ENCODE measurements at regions not wholly inside any gene's neighbourhood (a gene's known extent, or its start where the extent isn't known, plus 50 kb on each side); places are given as distances from the start of the nearest gene placed in this dataset.

- Histone ChIP-seq H3K27me3 (ENCODE audit: insufficient read depth, low read length) (no peaks in the 10 kb centered on the region), H3K79me2 (ENCODE audit: insufficient read depth, low read length) (no peaks in the 10 kb centered on the region), H4K20me1 (ENCODE audit: insufficient read depth) (no peaks in the 10 kb centered on the region), H3K4me2 (ENCODE audit: low read length) (no peak overlapping the region), H3K9me3 (ENCODE audit: control insufficient read depth in 1 of 2, insufficient read depth in 1 of 2, low read depth in 1 of 2, low read length in 2 of 2) (peaks cover 0 to 11% of the 10 kb centered on the region in 2 experiments; a peak in 2 of 4 replicates), H3K4me1 (ENCODE audit: control insufficient read depth in 1 of 2, insufficient read depth in 2 of 2, low read length in 2 of 2) (no peaks in the 10 kb centered on the region), H3K27ac (ENCODE audit: low read depth, low read length) (no peak overlapping the region), H3K4me3 (replicated peaks in 1 of 2; ENCODE audit: low read depth in 1 of 2, low read length in 2 of 2) (no peak overlapping the region), H3K9ac (ENCODE audit: low read length) (no peak overlapping the region), H3K36me3 (ENCODE audit: control insufficient read depth in 1 of 2, insufficient read depth in 2 of 2, low read length in 2 of 2) (no peaks in the 10 kb centered on the region), H3K9me2 (ENCODE audit: insufficient read depth) (no peaks in the 10 kb centered on the region), H2AFZ (ENCODE audit: low read depth, low read length, poor library complexity, severe bottlenecking) (no peak overlapping the region)
- no peak for ATAC-seq
- BruUV-seq (replicated peaks): no TSS peak
- ChIA-PET CTCF (no interaction called here), POLR2A (no interaction called here), RAD21 (ENCODE audit: low non-redundant PET in 1 of 2, low total read pairs in 2 of 2, uncharacterized antibody in 2 of 2, unreplicated experiment in 2 of 2) (no interaction called here)
- no peak for DNase-seq (ENCODE audit: low read depth, low spot score)
- TF ChIP-seq TCF7L2 (IDR thresholded peaks at IDR 0.05; ENCODE audit: borderline replicate concordance, extremely low read depth, insufficient read depth, insufficient read length) (no peak), CEBPB (IDR thresholded peaks at IDR 0.05; ENCODE audit: low read depth) (no peak), EZH2 (IDR thresholded peaks at IDR 0.05) (no peak), ZBTB33 (IDR thresholded peaks at IDR 0.05; ENCODE audit: extremely low read depth, insufficient replicate concordance, low read length) (no peak), JUND (IDR thresholded peaks at IDR 0.05) (no peak), RAD21 (IDR thresholded peaks at IDR 0.05; ENCODE audit: low read depth) (no peak), EGR1 (IDR thresholded peaks at IDR 0.05; ENCODE audit: low read depth) (no peak), FOSL1 (IDR thresholded peaks at IDR 0.05; ENCODE audit: low read depth) (no peak), ATF3 (IDR thresholded peaks at IDR 0.05) (no peak), ELF1 (IDR thresholded peaks at IDR 0.05; ENCODE audit: borderline replicate concordance, low read depth) (no peak), POLR2AphosphoS5 (IDR thresholded peaks at IDR 0.05; ENCODE audit: low read depth, low read length) (no peak), SRF (IDR thresholded peaks at IDR 0.05; ENCODE audit: low read depth) (no peak), SP1 (IDR thresholded peaks at IDR 0.05; ENCODE audit: low read depth) (no peak), EZH2phosphoT487 (IDR thresholded peaks at IDR 0.05; ENCODE audit: borderline replicate concordance) (no peak), CBX3 (IDR thresholded peaks at IDR 0.05; ENCODE audit: low read depth) (no peak), POLR2A (IDR thresholded peaks at IDR 0.05; ENCODE audit: borderline replicate concordance, extremely low read depth, insufficient read depth, insufficient read length) (no peak), REST (IDR thresholded peaks at IDR 0.05; ENCODE audit: low read depth) (no peak)
- intact Hi-C loops (cut with micrococcal nuclease): no loop called here
These were observed 125.5 kb upstream of the NETO1 start for GRCh38 chr18:72993250-72993649.
